ENCODE measurements at regions not wholly inside any gene's neighbourhood (a gene's known extent, or its start where the extent isn't known, plus 50 kb on each side); places are given as distances from the start of the nearest gene placed in this dataset.

DNA sequence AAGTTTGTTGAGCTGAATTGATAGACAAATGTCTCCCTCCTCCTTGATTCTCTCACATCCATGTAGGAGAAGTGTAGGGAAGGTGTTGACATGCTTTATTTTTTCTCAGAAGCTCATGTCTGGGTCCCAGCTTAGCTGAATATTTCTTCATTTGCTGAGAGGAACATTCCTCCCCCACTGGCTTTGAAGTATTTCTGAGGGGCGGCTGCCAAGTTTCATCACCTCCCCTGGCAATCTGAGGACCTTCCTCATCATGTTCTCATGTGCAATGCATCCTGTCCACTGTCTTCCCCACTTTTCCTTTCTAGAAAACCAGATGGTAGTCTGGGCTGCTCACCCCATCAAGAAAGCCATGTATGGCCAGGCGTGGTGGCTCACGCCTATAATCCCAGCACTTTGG, 168.9 kb upstream of the RGMA start:
- Histone ChIP-seq H3K4me2 (ENCODE audit: low read length) (no peak overlapping the region), H3K4me3 (ENCODE audit: low read length) (no peak overlapping the region), H3K36me3 (ENCODE audit: insufficient read depth, low read length) (no peaks in the 10 kb centered on the region), H3K9me3 (replicated peaks; ENCODE audit: low read length) (peaks cover 6% of the 10 kb centered on the region), H3K4me1 (ENCODE audit: control insufficient read depth, insufficient read depth, low read length) (no peaks in the 10 kb centered on the region), H3K9ac (ENCODE audit: low read depth, low read length) (no peak overlapping the region), H3K27me3 (ENCODE audit: control insufficient read depth, insufficient read depth, low read length) (no peaks in the 10 kb centered on the region)

DNA sequence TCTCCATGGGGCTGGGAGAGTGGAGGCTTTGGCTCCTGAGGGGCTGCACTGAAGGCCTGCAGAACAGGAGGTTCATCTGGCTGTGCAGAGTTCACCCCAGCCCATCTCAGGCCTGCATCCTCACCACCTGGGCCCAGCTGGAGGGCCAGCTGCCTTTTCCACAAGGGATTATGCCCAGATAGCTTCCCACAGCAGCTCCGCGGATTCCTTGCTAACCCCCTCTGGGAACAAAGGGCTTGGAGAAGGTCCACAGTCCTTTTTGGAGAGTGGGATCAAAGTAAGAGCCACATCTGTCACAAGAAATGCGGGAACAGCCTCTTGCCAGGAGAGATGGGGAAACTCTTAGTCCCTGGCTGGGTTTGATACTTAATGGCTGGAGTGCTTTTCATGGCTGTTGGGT, 164.7 kb upstream of the RGMA start:
- H3K9me3 ChIP-seq (replicated peaks; ENCODE audit: low read length) = peaks cover 3% of the 10 kb centered on the region
- H3K4me1 ChIP-seq (ENCODE audit: control insufficient read depth, insufficient read depth, low read length) = no peaks in the 10 kb centered on the region
- no peak overlapping the region for H3K4me2 ChIP-seq (ENCODE audit: low read length)
- H3K9ac ChIP-seq (ENCODE audit: low read depth, low read length) = no peak overlapping the region
- H3K27me3 ChIP-seq (ENCODE audit: control insufficient read depth, insufficient read depth, low read length) = no peaks in the 10 kb centered on the region
- H3K36me3 ChIP-seq (ENCODE audit: insufficient read depth, low read length) = no peaks in the 10 kb centered on the region
- no peak overlapping the region for H3K4me3 ChIP-seq (ENCODE audit: low read length)

DNA sequence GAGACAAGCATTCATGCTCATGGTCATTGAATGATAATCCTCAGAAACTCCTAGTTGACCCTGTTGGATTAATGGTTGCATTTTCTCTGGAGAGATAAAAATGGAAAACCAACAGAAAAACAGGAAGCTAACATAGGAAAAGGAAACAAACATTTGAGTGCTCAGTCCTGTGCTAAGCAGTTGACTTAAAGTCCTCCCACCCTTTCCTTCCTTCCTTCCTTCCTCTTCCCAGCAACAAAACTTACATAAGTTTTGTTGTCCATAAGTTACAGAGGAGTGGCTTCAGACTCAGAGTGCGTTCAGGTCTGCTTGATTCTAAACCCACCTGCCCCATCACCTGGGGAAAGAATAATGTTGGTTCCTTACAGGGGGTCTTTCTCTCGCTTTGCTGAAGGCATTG, 163.8 kb upstream of the RGMA start:
- no peak overlapping the region for H3K9ac ChIP-seq (ENCODE audit: low read depth, low read length)
- peaks cover 3% of the 10 kb centered on the region for H3K9me3 ChIP-seq (replicated peaks; ENCODE audit: low read length)
- no peaks in the 10 kb centered on the region for H3K4me1 ChIP-seq (ENCODE audit: control insufficient read depth, insufficient read depth, low read length)
- no peaks in the 10 kb centered on the region for H3K27me3 ChIP-seq (ENCODE audit: control insufficient read depth, insufficient read depth, low read length)
- H3K4me3 ChIP-seq (ENCODE audit: low read length) = no peak overlapping the region
- H3K4me2 ChIP-seq (ENCODE audit: low read length) = no peak overlapping the region
- no peaks in the 10 kb centered on the region for H3K36me3 ChIP-seq (ENCODE audit: insufficient read depth, low read length)

DNA sequence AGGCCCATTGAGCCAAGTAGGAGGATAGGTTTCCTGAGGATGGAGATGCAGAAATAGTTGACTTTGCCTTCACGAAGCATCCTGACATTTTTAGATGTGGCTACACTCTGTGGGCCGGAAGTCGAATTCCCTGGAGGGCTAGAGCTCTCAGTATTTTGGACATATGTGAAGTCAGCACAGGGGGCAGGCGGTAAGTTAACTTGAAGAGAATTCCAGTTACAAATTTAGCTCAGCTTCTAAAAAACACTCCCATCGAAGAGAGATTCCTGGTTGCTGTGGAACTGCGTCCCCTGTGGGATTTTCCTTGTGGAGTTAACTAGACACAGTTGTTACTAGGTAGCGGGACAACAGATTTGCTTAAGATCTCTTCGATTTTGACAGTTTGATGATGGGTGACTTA, 161.9 kb upstream of the RGMA start:
- H3K27me3 ChIP-seq (ENCODE audit: control insufficient read depth, insufficient read depth, low read length) = no peaks in the 10 kb centered on the region
- H3K4me2 ChIP-seq (ENCODE audit: low read length) = no peak overlapping the region
- H3K36me3 ChIP-seq (ENCODE audit: insufficient read depth, low read length) = no peaks in the 10 kb centered on the region
- H3K4me3 ChIP-seq (ENCODE audit: low read length) = no peak overlapping the region
- H3K9me3 ChIP-seq (replicated peaks; ENCODE audit: low read length) = peaks cover 3% of the 10 kb centered on the region
- no peak overlapping the region for H3K9ac ChIP-seq (ENCODE audit: low read depth, low read length)
- no peaks in the 10 kb centered on the region for H3K4me1 ChIP-seq (ENCODE audit: control insufficient read depth, insufficient read depth, low read length)

DNA sequence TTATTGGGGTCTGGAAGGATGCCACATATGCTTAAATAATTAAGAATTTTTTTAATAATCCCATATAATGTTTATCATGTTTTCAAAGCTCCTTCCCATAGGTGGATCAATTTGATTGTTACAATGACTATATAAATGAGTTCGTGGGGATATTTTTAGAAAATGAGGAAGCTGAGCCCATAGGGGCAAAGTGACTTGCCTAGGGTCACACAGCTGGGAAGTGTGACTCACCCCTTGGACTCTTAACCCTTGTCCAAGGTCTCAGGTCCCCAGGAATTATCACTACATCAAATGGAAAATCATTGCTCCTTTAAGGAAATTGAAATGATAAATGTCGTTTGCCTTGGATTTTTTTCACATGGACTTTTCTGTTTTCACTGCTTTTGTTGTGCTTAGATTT, 161.2 kb upstream of the RGMA start:
- Histone ChIP-seq H3K4me3 (ENCODE audit: low read length) (no peak overlapping the region), H3K27me3 (ENCODE audit: control insufficient read depth, insufficient read depth, low read length) (no peaks in the 10 kb centered on the region), H3K4me2 (ENCODE audit: low read length) (no peak overlapping the region), H3K9ac (ENCODE audit: low read depth, low read length) (no peak overlapping the region), H3K36me3 (ENCODE audit: insufficient read depth, low read length) (no peaks in the 10 kb centered on the region), H3K4me1 (ENCODE audit: control insufficient read depth, insufficient read depth, low read length) (no peaks in the 10 kb centered on the region), H3K9me3 (replicated peaks; ENCODE audit: low read length) (no peaks in the 10 kb centered on the region)

DNA sequence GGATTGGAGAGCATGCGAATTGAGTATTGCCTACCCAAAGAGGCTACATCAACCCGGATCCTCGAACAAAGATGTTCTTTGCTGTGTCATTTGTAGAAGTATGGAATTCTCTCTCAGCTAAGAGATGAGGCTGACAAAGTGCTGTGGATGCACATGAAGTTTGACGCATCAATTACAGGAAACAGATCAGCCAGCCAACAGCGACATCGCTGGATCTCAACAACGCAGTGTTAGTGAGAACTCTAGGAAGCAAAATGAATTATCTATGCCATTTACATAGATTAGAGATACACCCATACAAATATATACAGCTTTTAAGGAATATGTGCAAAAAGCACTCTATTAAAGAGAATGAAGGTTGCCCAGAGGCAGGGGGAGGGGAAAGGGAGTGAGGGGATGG, 160.6 kb upstream of the RGMA start:
- Histone ChIP-seq H3K4me2 (ENCODE audit: low read length) (no peak overlapping the region), H3K9me3 (replicated peaks; ENCODE audit: low read length) (no peaks in the 10 kb centered on the region), H3K4me3 (ENCODE audit: low read length) (no peak overlapping the region), H3K36me3 (ENCODE audit: insufficient read depth, low read length) (no peaks in the 10 kb centered on the region), H3K4me1 (ENCODE audit: control insufficient read depth, insufficient read depth, low read length) (no peaks in the 10 kb centered on the region), H3K27me3 (ENCODE audit: control insufficient read depth, insufficient read depth, low read length) (no peaks in the 10 kb centered on the region), H3K9ac (ENCODE audit: low read depth, low read length) (no peak overlapping the region)

DNA sequence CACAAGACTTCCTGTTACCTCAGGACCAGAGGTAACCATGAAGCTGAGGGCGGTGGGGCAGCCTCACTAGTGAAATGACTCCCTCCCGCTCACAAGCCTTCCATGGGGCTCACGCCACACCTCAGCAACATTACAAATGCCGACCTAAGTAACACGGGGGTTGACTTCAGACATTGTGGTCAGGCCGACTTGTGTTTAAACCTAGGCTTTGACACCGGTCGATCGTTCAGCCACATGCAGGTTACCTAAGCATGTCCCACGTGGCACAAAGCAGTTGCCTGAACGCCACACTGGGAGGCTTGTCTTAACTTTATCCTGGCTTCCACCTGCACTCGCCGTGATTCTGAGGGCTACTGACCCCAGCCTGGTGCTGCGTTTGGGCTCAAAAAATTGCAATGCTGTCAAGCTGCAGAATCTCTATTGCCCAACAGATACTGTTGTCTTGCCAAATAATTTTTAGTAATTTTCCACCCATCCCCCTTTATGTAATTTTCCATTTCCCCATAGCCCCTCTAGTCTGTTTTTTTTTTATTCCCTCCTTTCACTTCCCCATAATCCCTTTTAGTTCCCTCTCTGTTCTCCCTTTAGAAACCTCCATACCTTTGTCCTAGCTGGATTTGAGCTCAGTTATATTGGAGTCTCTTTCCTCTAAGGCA, 158.6 kb upstream of the RGMA start:
- Histone ChIP-seq H3K4me2 (ENCODE audit: low read length) (no peak overlapping the region), H3K4me1 (ENCODE audit: control insufficient read depth, insufficient read depth, low read length) (no peaks in the 10 kb centered on the region), H3K4me3 (ENCODE audit: low read length) (no peak overlapping the region), H3K9me3 (replicated peaks; ENCODE audit: low read length) (no peaks in the 10 kb centered on the region), H3K36me3 (ENCODE audit: insufficient read depth, low read length) (no peaks in the 10 kb centered on the region), H3K9ac (ENCODE audit: low read depth, low read length) (no peak overlapping the region), H3K27me3 (ENCODE audit: control insufficient read depth, insufficient read depth, low read length) (no peaks in the 10 kb centered on the region)

DNA sequence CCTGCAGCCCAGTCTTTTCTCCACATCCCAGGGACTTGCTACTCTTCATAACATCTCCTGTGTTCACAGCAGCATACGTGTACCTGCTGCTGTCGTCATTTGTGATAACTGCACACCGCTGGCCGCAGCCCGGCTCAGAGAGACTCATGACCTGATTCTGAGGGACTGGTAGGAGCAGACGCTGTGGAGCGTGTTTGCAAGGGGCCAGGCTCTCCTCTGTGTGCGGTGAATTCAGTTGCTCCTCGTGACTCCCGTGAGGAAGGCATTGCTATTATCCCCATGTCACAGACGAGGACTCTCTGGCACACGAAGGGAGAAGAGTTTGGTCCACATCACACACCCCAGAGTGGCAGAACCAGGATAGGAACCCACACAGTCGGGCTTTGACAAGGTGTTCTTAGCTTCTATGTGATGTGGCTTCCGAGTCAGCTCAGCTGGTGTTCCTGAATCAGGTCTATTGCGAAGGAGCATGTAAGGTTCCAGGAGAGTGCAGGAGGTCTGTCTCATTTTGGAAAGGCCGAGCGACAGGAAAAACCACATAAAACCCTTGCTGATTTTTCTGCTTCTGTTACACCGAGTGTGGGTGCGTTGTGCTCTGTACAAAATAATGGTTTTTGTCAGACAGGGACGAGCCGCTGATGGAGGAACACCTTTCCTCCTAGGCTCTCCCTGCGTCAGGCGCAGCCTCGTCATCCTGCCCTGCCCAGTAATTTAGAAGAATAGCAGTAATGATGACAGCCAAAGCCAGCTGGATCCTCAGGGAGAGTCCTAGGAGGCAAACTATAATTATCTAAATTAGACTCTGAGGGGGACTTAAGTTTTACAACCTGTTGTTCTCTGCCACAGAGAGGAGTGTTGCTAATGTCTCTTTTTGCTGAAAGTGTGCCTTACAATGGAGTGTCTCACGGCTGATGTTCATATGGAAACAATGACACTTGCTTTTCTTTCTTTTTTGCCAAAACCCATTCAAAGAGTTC, 157.5 kb upstream of the RGMA start:
- Histone ChIP-seq H3K36me3 (ENCODE audit: insufficient read depth, low read length) (no peaks in the 10 kb centered on the region), H3K4me2 (ENCODE audit: low read length) (no peak overlapping the region), H3K4me1 (ENCODE audit: control insufficient read depth, insufficient read depth, low read length) (no peaks in the 10 kb centered on the region), H3K4me3 (ENCODE audit: low read length) (no peak overlapping the region), H3K9ac (ENCODE audit: low read depth, low read length) (no peak overlapping the region), H3K27me3 (ENCODE audit: control insufficient read depth, insufficient read depth, low read length) (no peaks in the 10 kb centered on the region), H3K9me3 (replicated peaks; ENCODE audit: low read length) (no peaks in the 10 kb centered on the region)

DNA sequence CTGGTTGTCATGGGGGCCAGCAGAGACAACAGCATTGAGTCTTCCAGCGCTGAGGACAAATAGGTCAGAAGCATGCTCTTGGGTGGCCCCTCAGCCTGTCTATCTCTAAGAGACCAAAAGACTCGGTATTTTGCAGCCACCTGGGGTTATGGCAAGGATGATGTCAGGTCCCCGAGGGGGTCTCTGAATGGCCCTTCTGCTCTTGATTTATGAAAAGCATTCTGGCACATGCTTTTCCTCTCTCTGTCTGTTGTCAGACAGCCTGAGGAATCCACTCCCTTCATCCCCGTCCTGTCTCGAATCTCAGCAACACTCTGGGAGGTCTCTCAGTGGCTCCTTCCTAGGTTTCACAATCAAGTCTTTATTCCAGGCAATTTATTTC, 156.6 kb upstream of the RGMA start:
- no peaks in the 10 kb centered on the region for H3K9me3 ChIP-seq (replicated peaks; ENCODE audit: low read length)
- no peak overlapping the region for H3K4me2 ChIP-seq (ENCODE audit: low read length)
- no peaks in the 10 kb centered on the region for H3K36me3 ChIP-seq (ENCODE audit: insufficient read depth, low read length)
- H3K27me3 ChIP-seq (ENCODE audit: control insufficient read depth, insufficient read depth, low read length) = no peaks in the 10 kb centered on the region
- H3K9ac ChIP-seq (ENCODE audit: low read depth, low read length) = no peak overlapping the region
- no peaks in the 10 kb centered on the region for H3K4me1 ChIP-seq (ENCODE audit: control insufficient read depth, insufficient read depth, low read length)
- no peak overlapping the region for H3K4me3 ChIP-seq (ENCODE audit: low read length)

DNA sequence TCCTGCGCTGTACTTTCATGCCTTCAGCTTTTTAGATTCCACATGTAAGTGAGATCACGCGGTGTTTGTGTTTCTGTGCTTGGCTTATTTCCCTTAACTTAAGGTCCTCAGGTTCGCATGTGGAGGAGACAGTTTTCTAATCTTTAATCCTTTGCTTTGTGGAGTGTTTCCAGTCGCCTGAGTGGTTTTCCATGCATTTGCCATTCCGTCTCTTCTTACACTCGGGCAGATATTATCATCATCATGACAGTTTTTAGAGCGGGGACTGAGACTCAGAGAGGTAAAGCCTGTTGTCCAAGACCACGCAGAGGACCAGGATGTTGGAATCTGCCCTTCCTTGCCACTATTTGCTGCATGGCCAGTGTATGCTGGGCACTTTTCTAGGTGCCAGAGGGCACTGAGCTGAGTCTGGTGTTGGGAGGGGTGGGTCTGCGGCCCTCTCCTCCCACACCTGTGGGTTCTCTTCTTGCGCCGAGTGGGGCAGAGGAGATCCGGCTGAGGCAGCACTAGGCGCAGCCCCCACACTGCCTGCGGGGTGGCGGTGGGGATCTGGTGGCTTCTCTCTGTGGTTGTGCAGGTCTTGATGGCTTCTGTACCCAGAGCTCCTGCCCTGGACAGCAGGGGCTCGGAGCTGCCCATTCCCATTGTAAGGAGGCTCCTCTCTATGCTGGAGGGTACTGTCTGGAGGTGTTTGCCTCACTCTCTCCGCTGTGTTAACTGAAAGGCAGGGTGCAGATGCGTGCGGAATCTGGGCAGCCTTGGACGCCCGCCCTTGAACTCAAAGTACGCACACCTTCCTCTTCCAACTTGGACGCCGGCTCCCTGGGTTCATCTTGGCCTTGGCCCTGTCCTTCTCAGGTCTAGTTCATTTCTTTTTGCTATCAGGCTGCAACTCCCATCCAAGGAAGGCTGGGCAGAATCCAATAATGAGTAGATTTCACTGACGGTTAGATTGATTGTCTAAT, 156.0 kb upstream of the RGMA start:
- no peak overlapping the region for H3K9ac ChIP-seq (ENCODE audit: low read depth, low read length)

DNA sequence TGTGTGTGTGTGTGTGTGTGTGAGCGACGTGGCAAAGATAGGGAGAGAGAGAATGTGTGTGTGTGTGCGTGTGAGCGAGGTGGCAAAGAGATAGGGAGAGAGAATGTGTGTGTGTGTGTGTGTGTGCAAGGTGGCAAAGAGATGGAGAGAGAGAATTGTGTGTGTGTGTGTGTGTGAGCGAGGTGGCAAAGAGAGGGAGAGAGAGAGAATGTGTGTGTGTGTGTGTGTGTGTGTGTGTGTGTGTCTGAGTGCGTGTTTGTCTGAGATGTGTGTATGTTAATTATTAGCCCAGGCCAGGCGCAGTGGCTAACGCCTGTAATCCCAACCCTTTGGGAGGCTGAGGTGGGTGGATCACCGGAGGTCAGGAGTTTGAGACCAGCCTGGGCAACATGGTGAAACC, 154.6 kb upstream of the RGMA start:
- no peaks in the 10 kb centered on the region for H3K4me1 ChIP-seq (ENCODE audit: control insufficient read depth, insufficient read depth, low read length)
- H3K27me3 ChIP-seq (ENCODE audit: control insufficient read depth, insufficient read depth, low read length) = no peaks in the 10 kb centered on the region
- no peak overlapping the region for H3K9ac ChIP-seq (ENCODE audit: low read depth, low read length)
- no peak overlapping the region for H3K4me3 ChIP-seq (ENCODE audit: low read length)
- no peaks in the 10 kb centered on the region for H3K36me3 ChIP-seq (ENCODE audit: insufficient read depth, low read length)
- H3K9me3 ChIP-seq (replicated peaks; ENCODE audit: low read length) = no peaks in the 10 kb centered on the region
- H3K4me2 ChIP-seq (ENCODE audit: low read length) = no peak overlapping the region

More for the DNA sequence above, 156.0 kb upstream of the RGMA start:
- Histone ChIP-seq H3K4me3 (ENCODE audit: low read length) (no peak overlapping the region), H3K4me1 (ENCODE audit: control insufficient read depth, insufficient read depth, low read length) (no peaks in the 10 kb centered on the region), H3K4me2 (ENCODE audit: low read length) (no peak overlapping the region), H3K27me3 (ENCODE audit: control insufficient read depth, insufficient read depth, low read length) (no peaks in the 10 kb centered on the region), H3K9me3 (replicated peaks; ENCODE audit: low read length) (no peaks in the 10 kb centered on the region), H3K36me3 (ENCODE audit: insufficient read depth, low read length) (no peaks in the 10 kb centered on the region)
